Keratinocyte (primary cell): ENCODE measurements at regions not wholly inside any gene's neighbourhood (a gene's known extent, or its start where the extent isn't known, plus 50 kb on each side); places are given as distances from the start of the nearest gene placed in this dataset.

Source experiments
- DNase-seq: peaks from one replicate; pipeline ENCODE4 v3.0.0-alpha.2; 2011; ENCODE audit warnings: low read depth, missing footprints, low spot score
- FAIRE-seq: peaks from 2 replicates; lab custom pipeline; 2011; peaks lifted over from hg19 to GRCh38; lab: Jason Lieb, UNC
- H2AFZ ChIP-seq: 2 replicates; pipeline ENCODE4 v1.6.0; 2012; ENCODE audit warnings: low read length, control low read depth, inconsistent platforms; ENCODE audit not compliant: control insufficient read depth
- H3K27ac ChIP-seq: 2 replicates; pipeline ENCODE4 v1.5.1; 2011; ENCODE audit warnings: low read length; ENCODE audit not compliant: control insufficient read depth, insufficient read depth
- H3K27me3 ChIP-seq: 3 replicates; pipeline ENCODE4 v1.6.0; 2011; ENCODE audit warnings: low read length; ENCODE audit not compliant: control insufficient read depth, insufficient read depth; ENCODE audit errors: extremely low read depth
- H3K36me3 ChIP-seq, 2 experiments: 2 replicates in 1 of 2; 3 replicates in 1 of 2; pipeline ENCODE4 v1.5.1; 2011; ENCODE audit warnings: low read length in 2 of 2, mild to moderate bottlenecking in 1 of 2; ENCODE audit not compliant: control insufficient read depth in 2 of 2, insufficient read depth in 2 of 2; ENCODE audit errors: extremely low read depth in 1 of 2
- H3K4me1 ChIP-seq: 3 replicates; pipeline ENCODE4 v1.5.1; 2011; ENCODE audit warnings: low read length; ENCODE audit not compliant: control insufficient read depth, insufficient read depth; ENCODE audit errors: extremely low read depth
- H3K4me2 ChIP-seq: 3 replicates; pipeline ENCODE4 v1.6.0; 2011; ENCODE audit warnings: low read depth, low read length; ENCODE audit not compliant: control insufficient read depth, insufficient read depth; ENCODE audit errors: extremely low read depth
- H3K4me3 ChIP-seq, 3 experiments: fragments of 200-600 bp in 1 of 3; sonication (generic) in 1 of 3; 2 replicates in 2 of 3; 3 replicates in 1 of 3; pipeline ENCODE4 v1.5.1; 2011 to 2016; ENCODE audit warnings: low read length in 3 of 3, mild to moderate bottlenecking in 3 of 3, control low read depth in 2 of 3, inconsistent platforms in 1 of 3, low read depth in 1 of 3, mixed read lengths in 1 of 3, mixed run types in 1 of 3, moderate library complexity in 1 of 3; ENCODE audit not compliant: control insufficient read depth in 2 of 3, insufficient read depth in 2 of 3; ENCODE audit errors: extremely low read depth in 1 of 3
- H3K79me2 ChIP-seq: 2 replicates; pipeline ENCODE4 v1.6.0; 2012; ENCODE audit warnings: low read length; ENCODE audit not compliant: control insufficient read depth, insufficient read depth
- H3K9ac ChIP-seq: 3 replicates; pipeline ENCODE4 v1.6.0; 2011; ENCODE audit warnings: low read length; ENCODE audit not compliant: control insufficient read depth, insufficient read depth; ENCODE audit errors: extremely low read depth
- H3K9me1 ChIP-seq: 3 replicates; pipeline ENCODE4 v1.6.0; 2011; ENCODE audit warnings: low read length; ENCODE audit not compliant: control insufficient read depth, insufficient read depth; ENCODE audit errors: extremely low read depth
- H3K9me3 ChIP-seq: 2 replicates; pipeline ENCODE4 v1.5.1; 2012; ENCODE audit warnings: low read depth, low read length; ENCODE audit not compliant: control insufficient read depth
- H4K20me1 ChIP-seq: 3 replicates; pipeline ENCODE4 v1.6.0; 2011; ENCODE audit warnings: low read length; ENCODE audit not compliant: control insufficient read depth, insufficient read depth; ENCODE audit errors: extremely low read depth
- EZH2 ChIP-seq: IDR thresholded peaks from one replicate; pipeline ENCODE4 v1.6.1; 2012; ENCODE audit warnings: inconsistent platforms, mild to moderate bottlenecking, low read length, moderate library complexity
- dilution Hi-C: fragments of 300-500 bp; cut with MboI; formaldehyde crosslinking; loops from one replicate; pipeline ENCODE4 v1.7.0; 2020; ENCODE audit warnings: low sequenced_read_pairs; ENCODE audit not compliant: extremely low pct_ligation_motif_present
- TF ChIP-seq, protein P1 (sequence below), 3 experiments: IDR thresholded peaks in 1 of 3; conservative IDR thresholded peaks in 1 of 3; optimal IDR thresholded peaks in 1 of 3; 2 replicates in 2 of 3; 3 replicates in 1 of 3; pipeline versions ENCODE3 to v1.5.1; 2011; ENCODE audit warnings: low read length in 3 of 3, mild to moderate bottlenecking in 3 of 3, moderate library complexity in 2 of 3, control low read depth in 1 of 3, inconsistent platforms in 1 of 3; ENCODE audit not compliant: insufficient read depth in 2 of 3; ENCODE audit errors: extremely low read depth in 1 of 3

DNA sequence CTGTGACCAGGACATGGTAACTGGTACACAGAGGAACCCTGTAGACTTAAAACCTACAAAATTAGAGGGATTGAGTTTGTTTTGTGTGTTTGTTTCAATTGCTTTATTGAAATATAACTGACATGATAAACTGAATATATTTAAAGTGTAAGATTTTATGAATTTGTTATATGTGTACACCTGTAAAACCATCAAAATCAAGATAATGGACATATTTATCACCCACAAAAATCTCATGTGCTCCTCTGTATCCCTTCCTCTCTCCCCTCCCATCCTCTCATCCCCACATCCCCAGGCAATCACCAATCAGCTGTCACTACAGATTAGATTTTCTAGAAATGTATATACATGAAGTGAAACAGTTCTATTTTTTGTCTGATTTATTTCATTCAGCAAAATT lies 565.5 kb downstream of the NOVA1 start:
- H2AFZ ChIP-seq: no peak overlapping the region
- H3K27ac ChIP-seq: no peak overlapping the region
- H3K4me1 ChIP-seq: no peaks in the 10 kb centered on the region
- H3K36me3 ChIP-seq: no peaks in the 10 kb centered on the region
- H3K27me3 ChIP-seq: no peaks in the 10 kb centered on the region
- H3K9me3 ChIP-seq: no peaks in the 10 kb centered on the region
- H3K4me3 ChIP-seq: no peak overlapping the region
- no peaks in the 10 kb centered on the region for H3K9me1 ChIP-seq
- no peak for FAIRE-seq
- no peak for TF ChIP-seq EZH2
- TF ChIP-seq, protein P1, sequence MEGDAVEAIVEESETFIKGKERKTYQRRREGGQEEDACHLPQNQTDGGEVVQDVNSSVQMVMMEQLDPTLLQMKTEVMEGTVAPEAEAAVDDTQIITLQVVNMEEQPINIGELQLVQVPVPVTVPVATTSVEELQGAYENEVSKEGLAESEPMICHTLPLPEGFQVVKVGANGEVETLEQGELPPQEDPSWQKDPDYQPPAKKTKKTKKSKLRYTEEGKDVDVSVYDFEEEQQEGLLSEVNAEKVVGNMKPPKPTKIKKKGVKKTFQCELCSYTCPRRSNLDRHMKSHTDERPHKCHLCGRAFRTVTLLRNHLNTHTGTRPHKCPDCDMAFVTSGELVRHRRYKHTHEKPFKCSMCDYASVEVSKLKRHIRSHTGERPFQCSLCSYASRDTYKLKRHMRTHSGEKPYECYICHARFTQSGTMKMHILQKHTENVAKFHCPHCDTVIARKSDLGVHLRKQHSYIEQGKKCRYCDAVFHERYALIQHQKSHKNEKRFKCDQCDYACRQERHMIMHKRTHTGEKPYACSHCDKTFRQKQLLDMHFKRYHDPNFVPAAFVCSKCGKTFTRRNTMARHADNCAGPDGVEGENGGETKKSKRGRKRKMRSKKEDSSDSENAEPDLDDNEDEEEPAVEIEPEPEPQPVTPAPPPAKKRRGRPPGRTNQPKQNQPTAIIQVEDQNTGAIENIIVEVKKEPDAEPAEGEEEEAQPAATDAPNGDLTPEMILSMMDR (optimal IDR thresholded peaks at IDR 0.05 in 1 of 3, IDR thresholded peaks at IDR 0.05 in 1 of 3, conservative IDR thresholded peaks at IDR 0.05 in 1 of 3; ENCODE audit: extremely low read depth in 1 of 3, insufficient read depth in 2 of 3, low read length in 3 of 3): no peak
- no peak overlapping the region for H3K9ac ChIP-seq
- H3K79me2 ChIP-seq: no peaks in the 10 kb centered on the region
- DNase-seq: no peak
- dilution Hi-C loops: no loop called here
- H3K4me2 ChIP-seq: no peak overlapping the region
- H4K20me1 ChIP-seq: no peaks in the 10 kb centered on the region

GRCh38 chr14:26026384-26026783 lies 571.4 kb downstream of the NOVA1 start:
- no peak overlapping the region for H3K9ac ChIP-seq
- H3K9me3 ChIP-seq: peaks cover 3% of the 10 kb centered on the region
- no peak overlapping the region for H3K4me2 ChIP-seq
- DNase-seq: no peak
- no peaks in the 10 kb centered on the region for H3K4me1 ChIP-seq
- dilution Hi-C loops: no loop called here
- no peaks in the 10 kb centered on the region for H3K36me3 ChIP-seq
- no peaks in the 10 kb centered on the region for H4K20me1 ChIP-seq
- H3K4me3 ChIP-seq: no peak overlapping the region
- H3K79me2 ChIP-seq: no peaks in the 10 kb centered on the region
- TF ChIP-seq, protein P1 (optimal IDR thresholded peaks at IDR 0.05 in 1 of 3, IDR thresholded peaks at IDR 0.05 in 1 of 3, conservative IDR thresholded peaks at IDR 0.05 in 1 of 3; ENCODE audit: extremely low read depth in 1 of 3, insufficient read depth in 2 of 3, low read length in 3 of 3): no peak
- TF ChIP-seq EZH2: no peak
- FAIRE-seq: no peak
- H3K27me3 ChIP-seq: no peaks in the 10 kb centered on the region
- no peaks in the 10 kb centered on the region for H3K9me1 ChIP-seq
- H3K27ac ChIP-seq: no peak overlapping the region
- H2AFZ ChIP-seq: no peak overlapping the region
